Sciatic nerve (tissue), 2 donors: ENCODE measurements at regions not wholly inside any gene's neighbourhood (a gene's known extent, or its start where the extent isn't known, plus 50 kb on each side); places are given as distances from the start of the nearest gene placed in this dataset.

Source experiments
- ATAC-seq: fragments of 200-7000 bp; cut with Tn5 transposase; one replicate; pipeline ENCODE4 v1.9.1; 2020; ENCODE audit warnings: mild to moderate bottlenecking, moderate library complexity
- DNase-seq: peaks from one replicate; pipeline ENCODE4 v3.0.0-alpha.2; 2020; ENCODE audit warnings: low spot score
- intact Hi-C: fragments of 100-400 bp; cut with DNase I; formaldehyde crosslinking; loops from one replicate; pipeline ENCODE4 v1.14.2; 2022
- donor health status: DM: no; HTN: no; CAD: no.
- donor health status: DM: no; HTN: no; CAD: no.

- no peak for ATAC-seq
- intact Hi-C loops: no loop called here
Measured at GRCh38 chr17:77396610-77397009, 255.8 kb downstream of the SEC14L1 start.

DNA sequence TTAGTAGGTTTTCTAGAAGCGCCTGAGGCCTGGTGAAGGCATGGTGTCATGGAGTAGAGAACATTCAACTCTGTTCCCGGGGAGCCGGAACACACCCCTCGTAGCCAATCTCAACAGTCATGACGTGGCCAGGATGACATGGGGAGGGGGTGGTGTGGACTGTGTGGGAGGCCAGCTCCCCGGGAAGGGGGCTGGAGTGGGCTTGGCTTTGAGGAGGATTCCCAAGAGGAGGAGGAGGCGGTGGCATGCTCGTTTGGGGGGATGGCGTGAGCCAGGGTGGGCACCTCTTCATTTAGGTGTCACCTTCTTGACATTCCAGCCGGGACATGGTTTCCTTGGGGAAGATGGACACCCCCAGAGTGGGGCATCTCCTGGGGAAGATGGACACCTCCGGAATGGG, 257.5 kb downstream of the SEC14L1 start:
- DNase-seq: no peak
- intact Hi-C loops: no loop called here
- no peak for ATAC-seq

More at GRCh38 chr17:77396610-77397009, 255.8 kb downstream of the SEC14L1 start:
- no peak for DNase-seq

GRCh38 chr17:77399319-77399957, 258.7 kb downstream of the SEC14L1 start:
- DNase-seq (no peak), ATAC-seq (no peak)
- intact Hi-C loops: no loop called here

GRCh38 chr17:77400445-77400870, 259.7 kb downstream of the SEC14L1 start:
- no peak for DNase-seq
- intact Hi-C loops: no loop called here
- peak; percentile 27 for ATAC-seq

DNA sequence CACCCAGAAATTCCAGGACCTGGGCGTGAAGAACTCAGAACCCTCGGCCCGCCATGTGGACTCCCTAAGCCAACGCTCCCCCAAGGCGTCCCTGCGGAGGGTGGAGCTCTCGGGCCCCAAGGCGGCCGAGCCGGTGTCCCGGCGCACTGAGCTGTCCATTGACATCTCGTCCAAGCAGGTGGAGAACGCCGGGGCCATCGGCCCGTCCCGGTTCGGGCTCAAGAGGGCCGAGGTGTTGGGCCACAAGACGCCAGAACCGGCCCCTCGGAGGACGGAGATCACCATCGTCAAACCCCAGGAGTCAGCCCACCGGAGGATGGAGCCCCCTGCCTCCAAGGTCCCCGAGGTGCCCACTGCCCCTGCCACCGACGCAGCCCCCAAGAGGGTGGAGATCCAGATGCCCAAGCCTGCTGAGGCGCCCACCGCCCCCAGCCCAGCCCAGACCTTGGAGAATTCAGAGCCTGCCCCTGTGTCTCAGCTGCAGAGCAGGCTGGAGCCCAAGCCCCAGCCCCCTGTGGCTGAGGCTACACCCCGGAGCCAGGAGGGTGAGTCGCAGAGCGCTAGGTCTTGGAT, 261.5 kb downstream of the SEC14L1 start:
- ATAC-seq (no peak), DNase-seq (no peak)
- intact Hi-C loops: no loop called here

DNA sequence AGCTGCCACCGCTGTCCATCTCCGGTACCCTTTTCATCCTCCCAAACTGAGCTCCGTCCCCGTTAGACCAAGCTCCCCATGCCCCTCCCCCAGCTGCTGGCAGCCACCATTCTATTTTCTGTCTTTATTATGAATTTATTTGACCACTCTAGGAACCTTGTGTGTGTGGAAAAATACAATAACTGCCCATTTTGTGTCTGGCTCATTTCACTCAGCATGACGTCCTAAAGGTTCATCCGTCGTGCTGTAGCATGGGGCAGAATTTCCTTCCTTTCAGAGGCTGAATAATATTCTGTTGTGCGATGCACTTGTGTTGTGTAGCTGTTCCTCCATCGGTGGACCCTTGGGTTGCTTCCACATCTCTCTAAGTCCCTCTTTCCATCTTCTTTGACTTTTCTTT, 263.1 kb downstream of the SEC14L1 start:
- DNase-seq (no peak), ATAC-seq (no peak)
- intact Hi-C loops: no loop called here

DNA sequence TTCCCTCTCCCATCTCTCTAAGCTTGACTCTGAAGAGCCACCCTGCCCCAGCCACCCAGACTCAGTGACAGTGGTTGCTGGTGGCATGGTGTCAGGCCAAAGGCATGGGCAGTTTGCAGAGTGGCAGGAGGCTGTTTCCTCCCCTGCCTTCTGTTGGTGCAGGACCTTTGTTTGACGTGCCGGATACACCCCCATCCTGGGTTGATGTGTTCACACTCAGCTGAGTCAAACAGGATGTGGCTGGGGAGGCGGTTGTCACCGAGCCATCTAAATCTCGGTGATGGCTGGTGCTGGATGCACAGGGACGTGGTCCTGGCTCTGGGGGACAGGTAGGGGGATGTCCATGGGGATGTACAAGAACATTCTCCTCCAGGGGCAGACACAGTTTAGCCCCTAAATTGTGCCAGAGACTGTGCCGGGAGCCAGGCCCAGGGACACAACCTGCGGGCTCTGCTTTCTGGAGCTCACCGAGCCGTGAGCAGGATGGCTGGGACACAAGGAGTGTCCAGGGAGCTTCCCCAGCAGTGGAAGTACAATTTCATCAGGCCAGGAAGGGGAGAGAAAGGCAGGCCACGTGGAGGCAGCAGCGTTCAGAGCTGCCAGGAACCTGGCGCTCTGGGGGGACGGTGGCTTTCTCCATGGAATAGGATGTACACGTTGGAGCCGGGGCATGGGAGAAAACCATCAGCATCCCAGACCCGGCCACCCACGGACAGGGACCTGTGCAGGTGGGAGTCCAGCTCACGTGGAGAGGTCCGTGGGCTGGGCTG, 264.2 kb downstream of the SEC14L1 start:
- ATAC-seq (peak; percentile 23), DNase-seq (no peak)
- intact Hi-C loops: no loop called here

- intact Hi-C loops: loop anchor here (2.0 kb wide), 1 partner anchor 29 kb away; no protein-coding TSS in a partner anchor
- DNase-seq (no peak), ATAC-seq (no peak)
Measured at GRCh38 chr17:77405867-77406732, 265.3 kb downstream of the SEC14L1 start.

DNA sequence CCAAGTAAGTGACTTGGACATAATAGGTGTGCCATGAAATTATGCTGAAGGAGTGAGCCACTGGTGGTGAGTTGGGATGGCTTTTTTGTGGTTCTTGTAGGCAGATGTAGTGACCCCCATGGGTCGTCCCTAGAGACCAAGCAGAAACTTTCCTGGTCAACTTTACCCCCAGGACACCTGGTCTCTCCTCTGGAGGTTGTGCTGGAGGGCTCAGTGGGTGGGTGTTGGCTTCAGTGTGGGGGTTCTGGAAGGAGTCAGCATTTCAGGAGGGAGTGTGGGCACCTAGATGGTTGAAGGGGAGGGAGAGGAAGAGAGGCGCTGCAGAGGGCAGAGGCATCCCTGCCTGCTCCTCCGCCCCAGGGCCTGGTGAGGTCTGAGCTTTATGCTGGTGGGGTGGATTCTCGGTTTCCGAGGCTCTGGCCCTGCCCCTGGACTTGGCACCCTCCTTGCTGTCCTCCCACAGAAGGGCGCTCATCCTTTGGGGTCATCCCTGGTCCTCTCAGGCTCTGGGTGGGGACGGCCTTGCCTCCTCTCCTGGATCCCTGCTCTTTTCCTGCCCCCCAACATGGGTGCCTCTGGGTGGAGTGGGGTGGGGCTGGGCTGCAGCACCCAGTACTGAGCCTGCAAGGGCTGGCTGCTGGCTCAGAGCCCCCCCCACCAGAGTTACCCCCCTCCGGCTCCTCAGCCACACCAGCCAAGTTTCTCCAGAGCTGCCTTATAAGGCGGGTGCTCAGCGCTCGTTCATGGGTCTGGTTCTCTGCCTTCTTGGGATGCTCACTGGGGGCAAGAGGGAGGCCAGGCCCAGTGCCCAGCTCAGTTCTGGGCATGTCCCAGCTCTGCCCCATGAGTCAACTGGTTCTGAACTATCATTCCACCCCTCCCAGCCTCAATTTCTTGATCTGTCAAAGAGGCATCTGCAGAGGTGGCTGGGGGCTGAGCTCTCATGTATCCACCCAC, 266.8 kb downstream of the SEC14L1 start:
- intact Hi-C loops: loop anchor here (2.0 kb wide), 1 partner anchor 31 kb away; no protein-coding TSS in a partner anchor
- peak; percentile 4 for ATAC-seq
- DNase-seq: no peak

DNA sequence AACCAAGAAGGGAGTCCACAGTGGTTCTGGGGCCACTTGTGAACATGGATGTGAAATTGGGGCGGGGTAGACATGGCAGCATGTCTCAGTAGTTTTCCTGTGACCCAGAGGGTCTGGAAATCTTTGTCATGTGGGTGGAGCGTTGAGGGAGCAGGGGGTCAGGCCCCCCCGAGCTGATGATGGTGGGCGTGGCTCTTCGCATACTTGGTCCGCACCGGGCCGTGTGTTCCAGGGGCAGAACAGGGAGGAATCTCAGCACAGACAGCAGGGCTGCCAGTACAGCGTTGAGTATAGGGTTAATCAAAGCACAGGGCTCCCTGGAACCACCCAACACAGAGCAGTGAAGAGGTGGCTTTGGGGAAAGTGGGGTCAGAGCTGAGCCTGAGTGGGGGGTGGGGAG, 267.5 kb downstream of the SEC14L1 start:
- ATAC-seq: peak; percentile 19
- DNase-seq: no peak
- intact Hi-C loops: no loop called here

DNA sequence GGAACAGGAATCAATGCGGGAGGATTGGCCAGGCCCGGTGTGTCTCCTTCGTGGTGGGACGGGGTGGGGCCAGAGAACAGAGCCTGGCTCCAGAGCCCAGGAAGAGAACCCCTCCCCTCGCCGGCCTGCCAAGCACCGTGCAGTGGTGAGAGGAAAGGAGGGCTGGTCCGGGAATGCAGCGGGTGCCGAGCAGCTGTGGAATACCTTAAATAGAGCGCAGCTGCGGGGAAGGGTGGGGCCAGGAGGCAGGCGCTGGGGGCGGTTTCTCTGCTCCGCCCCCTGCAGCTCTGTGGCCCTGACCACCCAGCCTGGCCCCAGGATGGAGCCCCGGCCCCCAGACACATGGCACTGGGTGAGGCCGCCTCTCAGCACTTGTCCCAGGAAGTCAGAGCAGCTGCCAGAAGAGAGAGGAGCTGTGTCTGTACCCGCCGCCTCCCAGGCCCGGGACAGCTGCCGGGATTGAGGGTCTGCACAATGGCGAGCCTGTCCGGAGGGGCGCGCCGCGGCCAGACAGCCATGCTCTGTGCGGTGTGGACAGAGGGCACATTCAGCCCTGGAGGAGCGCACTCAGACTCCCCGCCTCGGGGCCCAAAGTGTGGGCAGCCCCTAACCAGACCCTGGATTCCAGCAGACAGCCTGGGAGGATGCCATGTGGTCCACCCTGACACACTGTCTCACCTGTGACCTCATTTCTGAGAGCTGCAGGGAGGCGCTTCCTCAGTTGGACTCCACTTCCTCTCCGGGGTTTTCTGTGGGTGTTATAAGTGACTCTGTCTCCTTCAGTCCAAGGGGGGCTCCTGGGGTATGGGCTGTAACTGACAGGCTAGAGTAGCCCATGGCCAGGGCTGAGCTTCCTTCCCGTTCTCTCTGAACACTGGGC, 268.8 kb downstream of the SEC14L1 start:
- DNase-seq (no peak), ATAC-seq (peak; percentile 76)
- intact Hi-C loops: no loop called here

GRCh38 chr17:77410470-77410869, 269.7 kb downstream of the SEC14L1 start:
- DNase-seq (no peak), ATAC-seq (no peak)
- intact Hi-C loops: no loop called here

- no peak for DNase-seq
- intact Hi-C loops: no loop called here
- ATAC-seq: no peak
Measured at GRCh38 chr17:77414811-77415400, 274.1 kb downstream of the SEC14L1 start.

DNA sequence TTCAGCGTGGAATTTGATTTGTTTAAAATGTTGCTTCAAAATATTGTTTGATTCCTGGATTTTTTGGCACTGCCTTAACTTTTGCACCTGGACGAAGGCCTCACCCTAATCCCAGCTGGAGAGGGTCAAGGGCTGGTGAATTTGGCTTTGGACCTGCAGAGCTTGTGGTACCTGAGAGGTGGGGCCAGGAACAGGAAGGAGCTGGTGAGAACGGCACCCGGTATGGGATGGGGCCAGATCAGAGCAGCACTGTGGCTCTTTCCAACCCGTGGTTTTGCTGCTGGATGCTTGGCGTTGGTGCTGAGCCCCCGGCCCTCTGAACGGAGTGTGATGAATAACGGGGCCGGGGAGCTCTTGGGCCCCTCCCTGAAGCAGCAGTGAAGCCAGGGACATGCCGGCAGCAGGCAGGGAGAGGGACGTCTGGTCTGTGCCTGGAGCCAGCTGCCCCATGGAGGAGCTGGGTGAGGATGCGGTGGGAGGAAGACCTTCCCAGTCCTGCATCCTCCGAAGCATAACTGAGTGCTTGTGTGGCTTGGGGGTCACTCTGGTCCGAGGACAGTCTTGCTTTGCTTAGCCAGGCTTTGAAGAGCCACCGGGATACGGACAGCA, 275.4 kb downstream of the SEC14L1 start:
- DNase-seq: no peak
- no peak for ATAC-seq
- intact Hi-C loops: no loop called here

GRCh38 chr17:77417575-77417974, 276.8 kb downstream of the SEC14L1 start:
- no peak for ATAC-seq

DNA sequence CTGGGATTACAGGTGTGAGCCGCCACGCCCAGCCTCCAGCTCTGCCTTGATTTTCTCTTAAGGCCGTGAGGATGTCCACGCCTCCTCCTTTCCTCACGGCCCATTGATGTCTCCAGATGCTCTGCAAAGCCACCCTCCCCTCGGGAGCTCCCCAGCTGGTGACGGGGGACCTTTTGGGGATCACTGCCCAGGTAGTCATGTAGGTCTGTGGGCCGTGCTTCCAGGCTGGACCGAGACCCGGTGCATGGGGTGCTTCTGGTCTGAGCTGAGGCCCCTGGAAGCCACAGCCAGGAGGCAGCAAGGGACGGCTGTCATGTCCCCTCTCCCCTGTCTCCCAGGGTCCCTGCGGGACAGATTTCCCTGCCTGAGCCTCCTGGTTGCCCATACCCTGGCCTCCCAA, 277.8 kb downstream of the SEC14L1 start:
- no peak for DNase-seq

More at GRCh38 chr17:77417575-77417974, 276.8 kb downstream of the SEC14L1 start:
- no peak for DNase-seq
- intact Hi-C loops: no loop called here

More for the DNA sequence above, 277.8 kb downstream of the SEC14L1 start:
- no peak for ATAC-seq
- intact Hi-C loops: no loop called here
